HG02970 (cell line): ENCODE measurements at regions not wholly inside any gene's neighbourhood (a gene's known extent, or its start where the extent isn't known, plus 50 kb on each side); places are given as distances from the start of the nearest gene placed in this dataset.

Experiments
- ATAC-seq: cut with Tn5 transposase; IDR thresholded peaks from one replicate; pipeline ENCODE4 v1.9.1; 2021; ENCODE audit warnings: mild to moderate bottlenecking, moderate library complexity, moderate number of reproducible peaks; ENCODE audit not compliant: unreplicated experiment, low FRiP score

DNA sequence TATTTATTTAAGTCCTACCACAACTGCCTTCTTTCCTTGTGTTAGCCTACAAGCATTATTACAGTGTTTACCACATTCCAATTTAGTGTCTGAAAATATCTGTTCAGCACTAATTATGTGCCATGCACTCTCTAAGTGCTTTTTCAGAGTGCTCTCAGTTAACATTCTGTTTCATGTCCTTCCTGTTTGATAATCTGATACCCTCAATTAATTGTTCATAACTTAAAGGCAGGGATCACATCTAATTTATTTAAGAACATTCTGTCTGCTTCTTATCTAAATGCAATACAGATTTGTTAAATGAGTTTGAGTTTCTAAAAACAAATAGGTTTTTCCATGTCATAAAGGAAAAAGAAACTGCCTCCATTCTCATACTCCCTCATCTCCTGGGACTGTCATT, 649.6 kb upstream of the ATXN8OS start:
- no peak for ATAC-seq

DNA sequence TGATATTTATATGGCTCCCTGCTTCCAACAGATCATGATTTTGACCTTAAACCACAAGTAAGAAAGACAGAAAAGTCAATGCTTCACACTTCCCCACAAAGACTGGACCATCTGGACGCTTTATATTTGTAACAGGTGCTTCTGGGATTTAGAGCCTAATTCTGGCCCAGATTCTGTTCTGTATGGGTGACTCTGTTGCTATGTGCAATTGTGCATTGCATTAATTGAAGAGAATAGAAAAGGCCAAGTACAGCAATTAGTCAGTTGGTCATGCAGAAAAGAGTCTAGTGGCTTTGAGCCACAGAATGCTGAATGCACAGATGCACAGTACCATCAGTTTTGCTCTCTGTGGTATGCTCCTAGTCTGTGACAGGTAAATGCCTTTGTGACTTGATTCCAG, 657.4 kb upstream of the ATXN8OS start:
- no peak for ATAC-seq

DNA sequence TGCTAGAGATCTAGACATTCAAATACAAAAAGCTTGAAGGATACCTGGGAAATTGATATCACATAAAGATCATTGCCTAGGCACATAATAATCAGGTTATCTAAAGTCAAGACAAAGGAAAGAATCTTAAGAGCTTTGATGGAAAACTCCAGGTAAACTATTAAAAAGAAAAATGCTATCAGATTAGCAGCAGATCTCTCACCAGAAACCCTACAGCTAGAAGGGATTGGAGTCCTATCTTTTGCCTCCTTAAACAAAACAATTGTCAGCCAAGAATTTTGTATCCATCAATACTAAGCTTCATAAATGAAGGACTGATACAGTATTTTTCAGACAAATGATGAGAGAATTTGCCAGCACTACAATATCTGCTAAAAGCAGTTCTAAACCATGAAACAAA, 682.4 kb upstream of the ATXN8OS start:
- no peak for ATAC-seq

DNA sequence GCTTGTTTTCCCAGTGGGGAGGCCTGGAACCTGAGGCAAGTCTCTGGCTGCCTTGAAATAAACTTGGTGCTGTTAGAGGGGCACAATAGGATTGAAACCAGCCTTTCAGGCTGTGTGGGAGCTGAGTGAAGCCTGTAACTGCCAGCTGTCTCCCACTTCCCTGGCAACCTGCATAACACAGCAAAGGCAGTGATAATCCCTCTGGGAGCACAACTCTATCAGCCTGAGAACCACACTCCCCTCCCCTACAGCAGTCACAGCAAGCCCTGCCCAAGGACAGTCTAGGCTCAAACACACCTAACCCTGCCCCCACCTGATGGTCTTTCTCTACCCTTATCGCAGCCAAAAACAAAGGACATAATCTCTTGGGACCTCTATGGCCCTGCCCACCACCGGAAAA, 683.8 kb upstream of the ATXN8OS start:
- no peak for ATAC-seq

DNA sequence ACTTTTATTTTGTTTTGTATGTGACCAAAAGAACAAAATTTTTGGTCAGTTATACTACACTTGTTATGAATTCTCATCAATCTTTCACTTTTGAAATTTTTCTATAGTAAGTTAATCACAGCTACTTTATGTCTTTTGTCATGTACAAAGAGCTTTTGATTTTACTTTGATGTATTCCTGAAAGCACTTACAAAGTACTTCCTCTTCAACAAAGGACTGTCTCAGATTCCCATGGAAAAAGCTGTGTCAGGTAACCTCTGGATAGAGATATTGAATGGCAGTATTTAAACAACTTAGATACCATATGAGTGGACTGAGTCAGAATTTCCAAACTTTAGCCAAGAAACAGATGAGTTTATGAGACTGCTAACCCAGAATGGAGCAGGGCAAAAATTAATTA, 689.3 kb upstream of the ATXN8OS start:
- ATAC-seq = no peak

DNA sequence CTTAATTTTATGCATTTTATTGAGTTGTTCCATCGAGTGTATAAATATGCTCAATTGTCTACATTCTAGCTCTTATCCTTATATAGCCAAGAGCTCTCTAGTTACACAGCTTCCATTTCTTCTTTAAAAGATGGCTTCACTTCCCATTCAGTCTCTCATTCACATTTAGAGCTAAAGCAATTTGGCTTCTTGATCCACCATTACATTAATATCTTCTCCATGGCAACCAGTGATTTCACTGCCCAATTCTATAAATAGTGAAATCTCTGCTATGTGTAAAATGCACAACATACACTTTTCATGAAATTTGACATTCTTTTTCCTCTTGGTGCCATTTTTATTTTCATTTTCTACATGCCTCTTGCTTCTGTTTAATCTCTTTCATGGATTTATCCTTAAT, 696.9 kb upstream of the ATXN8OS start:
- no peak for ATAC-seq

DNA sequence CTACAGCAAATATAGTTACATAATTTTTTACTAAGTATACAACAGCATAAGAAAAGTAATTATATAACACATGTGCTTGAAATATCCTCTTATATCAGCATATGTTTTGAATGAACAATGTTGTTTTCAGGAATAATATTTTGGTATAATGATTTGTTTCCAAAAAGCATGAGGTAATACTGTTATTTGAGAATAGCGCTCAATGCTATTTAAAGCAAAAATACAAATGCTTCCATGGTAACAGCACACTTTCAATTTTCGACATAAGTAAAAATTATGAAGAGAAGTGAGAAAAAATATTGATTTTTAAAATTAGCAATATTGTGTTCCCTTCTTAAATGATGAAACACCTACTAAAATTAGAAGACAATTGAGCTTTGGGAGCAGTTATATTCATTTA, 715.9 kb upstream of the ATXN8OS start:
- no peak for ATAC-seq

DNA sequence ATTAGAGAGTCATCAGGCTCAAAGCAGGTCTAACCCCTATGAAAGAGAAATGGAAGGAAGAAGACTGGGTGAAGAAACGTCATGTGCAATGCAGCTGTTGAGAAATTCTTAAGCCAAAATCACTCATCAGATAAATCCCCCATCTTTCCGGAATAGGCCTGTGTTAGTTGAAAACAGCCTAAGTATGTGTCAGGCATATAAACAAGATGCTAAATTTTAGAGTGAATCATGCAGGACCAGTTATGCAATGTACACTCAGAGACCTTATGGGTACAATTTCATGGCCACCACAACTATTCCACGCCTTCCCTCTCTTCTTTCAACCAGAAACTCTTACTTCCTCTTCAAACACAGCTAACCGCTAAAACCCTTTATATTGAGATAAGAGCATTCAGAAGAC, 717.7 kb upstream of the ATXN8OS start:
- ATAC-seq = no peak

DNA sequence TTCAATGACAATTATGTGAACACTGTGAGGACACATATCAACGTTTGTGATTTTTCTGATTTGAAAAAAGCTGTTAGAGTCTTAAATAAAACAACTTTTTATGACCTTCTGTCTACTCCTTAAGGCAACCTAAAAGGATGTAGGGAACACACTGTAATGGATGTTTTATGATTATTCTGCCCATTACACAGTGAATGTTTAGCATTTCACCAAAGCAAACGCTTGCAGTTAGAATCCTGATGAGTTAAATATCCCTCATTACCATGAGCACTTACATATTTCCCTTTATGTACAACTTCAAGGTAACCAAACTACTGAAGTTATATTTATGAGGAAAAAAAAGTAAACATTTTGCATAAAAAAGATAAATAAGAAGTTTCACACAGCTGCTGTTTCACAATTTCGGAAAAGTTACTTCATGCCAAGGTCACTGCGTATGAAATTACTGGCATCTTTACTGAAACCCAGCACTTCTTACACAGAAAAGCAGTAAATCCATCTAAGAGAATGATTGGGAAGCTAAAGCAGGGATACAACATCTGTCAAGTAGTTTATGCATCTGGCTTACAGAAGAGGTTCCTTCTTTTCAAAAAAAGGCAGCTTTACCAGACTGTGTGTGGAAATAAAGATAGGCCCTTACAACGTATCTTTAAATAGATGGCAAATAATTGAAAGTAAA, 733.7 kb upstream of the ATXN8OS start:
- no peak for ATAC-seq

DNA sequence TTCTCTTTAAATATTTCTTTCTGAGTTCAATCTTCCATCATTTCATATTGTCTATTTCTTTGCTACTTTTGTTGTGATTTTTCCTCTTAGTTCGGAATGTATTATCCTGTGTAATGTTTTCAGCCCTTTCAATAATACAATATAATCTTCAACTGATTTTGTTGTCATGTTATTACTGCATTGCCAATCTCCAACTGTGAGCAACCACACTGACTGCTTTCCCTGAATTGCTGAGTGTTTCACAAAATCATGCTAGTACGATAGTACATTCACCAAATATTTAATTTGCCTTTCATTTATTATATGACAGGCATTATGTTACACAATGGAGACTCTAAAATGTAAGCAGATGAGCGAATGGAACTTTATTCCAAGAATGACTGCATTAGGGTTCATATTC, 744.3 kb upstream of the ATXN8OS start:
- no peak for ATAC-seq

DNA sequence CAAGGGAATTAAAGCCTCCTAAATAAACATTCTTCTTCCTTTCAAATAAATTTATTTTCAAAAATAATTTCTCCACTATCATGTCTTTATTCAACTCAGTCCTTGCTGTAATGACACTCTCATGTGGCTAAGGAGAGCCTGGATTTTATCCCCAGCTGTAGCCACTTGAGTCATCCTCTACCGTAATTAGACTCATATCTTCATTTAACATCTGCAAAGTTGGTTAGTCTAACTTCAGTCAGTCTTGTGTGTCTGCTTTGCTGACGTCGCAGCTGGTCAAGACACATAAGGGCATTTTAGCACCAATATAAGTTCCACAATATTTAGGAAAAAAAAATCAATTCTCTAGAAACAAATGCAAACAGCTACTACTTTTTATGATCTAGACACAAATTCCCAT, 776.4 kb upstream of the ATXN8OS start:
- ATAC-seq = no peak

DNA sequence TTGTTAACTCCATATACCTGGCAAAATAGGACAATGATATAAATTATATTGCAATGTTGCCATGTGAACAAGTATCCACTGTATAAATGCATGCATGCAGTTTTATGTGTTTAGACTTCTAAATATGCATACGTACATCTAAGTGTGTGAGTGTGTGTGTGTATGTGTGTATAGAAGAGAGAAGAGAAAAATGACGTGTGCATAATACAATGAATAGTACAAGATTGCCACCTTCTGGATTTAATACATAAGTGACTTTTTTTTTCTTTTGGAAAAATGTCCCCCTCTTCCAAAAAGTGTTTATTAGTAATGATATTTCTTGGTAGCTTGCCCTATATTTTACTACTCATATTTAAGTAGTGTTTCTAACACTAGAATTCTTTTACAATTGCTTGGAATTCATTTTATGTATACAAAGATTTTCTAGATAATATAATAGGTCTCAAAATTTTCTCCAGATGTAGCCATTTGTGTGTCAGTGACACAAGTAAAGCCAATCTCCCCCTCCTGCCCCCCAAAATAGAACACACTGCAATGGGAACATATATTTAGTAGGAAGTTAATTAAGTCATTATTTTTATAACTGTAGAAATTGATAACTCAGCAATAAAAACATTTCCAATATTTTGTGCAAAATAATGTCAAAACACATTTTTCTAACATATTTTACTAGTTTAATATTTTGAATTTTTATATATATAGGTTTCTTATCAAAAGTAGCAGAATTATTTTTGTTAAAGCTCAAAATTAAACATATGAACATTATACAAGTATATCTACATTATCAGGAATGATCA, 783.3 kb upstream of the ATXN8OS start:
- ATAC-seq = no peak

DNA sequence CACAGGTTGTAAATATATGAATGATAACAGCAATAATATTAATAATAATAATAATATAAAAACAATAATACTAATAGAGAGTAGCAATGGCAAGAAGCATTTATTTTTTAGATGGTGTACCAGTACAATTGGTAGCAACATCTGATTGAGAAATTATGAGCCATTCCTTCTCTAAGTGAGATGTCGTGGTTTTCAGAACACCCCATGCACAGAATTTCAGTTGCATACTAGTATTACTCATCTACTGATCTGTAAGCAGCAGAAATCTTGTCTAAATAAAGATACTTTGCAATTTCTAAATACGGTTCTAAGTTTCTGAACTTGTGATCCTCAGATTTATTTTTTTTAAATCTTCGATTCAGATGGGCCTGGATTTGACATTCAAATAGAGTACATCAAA, 788.0 kb upstream of the ATXN8OS start:
- ATAC-seq = no peak

DNA sequence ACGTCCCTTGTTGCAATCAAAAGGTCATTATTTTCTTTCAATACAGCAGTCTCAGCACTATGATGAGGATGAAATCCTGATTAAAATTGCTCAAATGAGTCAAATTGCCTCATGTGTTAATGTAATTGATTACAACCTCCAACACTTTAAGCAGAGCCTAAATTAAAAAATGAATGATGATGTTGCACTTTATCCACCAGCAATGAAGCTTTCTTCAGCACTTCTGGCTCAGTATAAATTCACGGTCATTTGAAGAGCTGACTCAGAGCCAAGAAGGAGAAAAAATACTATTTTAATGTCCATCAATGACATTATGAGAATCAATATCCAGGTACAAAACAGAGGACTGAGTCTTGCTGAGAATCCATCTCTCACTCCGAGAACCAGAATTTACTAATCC, 792.6 kb upstream of the ATXN8OS start:
- no peak for ATAC-seq

DNA sequence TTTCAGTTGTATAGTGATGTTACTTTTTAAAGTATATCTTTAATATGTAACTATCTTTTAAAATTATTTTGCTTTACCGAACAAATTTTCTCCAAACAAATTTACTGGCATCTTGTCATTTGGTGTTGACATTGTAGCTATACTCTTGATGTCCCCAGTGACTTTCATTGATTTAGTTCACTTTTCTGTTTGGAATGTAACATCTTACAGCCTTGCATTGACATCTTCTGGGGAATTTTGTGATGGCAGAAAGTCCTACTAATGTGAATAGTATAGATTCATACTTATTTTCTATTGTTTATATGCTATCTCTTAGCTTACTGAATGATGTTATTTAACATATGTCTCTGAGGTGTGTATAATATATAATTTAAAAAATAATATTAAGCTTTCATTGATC, 800.9 kb upstream of the ATXN8OS start:
- no peak for ATAC-seq

DNA sequence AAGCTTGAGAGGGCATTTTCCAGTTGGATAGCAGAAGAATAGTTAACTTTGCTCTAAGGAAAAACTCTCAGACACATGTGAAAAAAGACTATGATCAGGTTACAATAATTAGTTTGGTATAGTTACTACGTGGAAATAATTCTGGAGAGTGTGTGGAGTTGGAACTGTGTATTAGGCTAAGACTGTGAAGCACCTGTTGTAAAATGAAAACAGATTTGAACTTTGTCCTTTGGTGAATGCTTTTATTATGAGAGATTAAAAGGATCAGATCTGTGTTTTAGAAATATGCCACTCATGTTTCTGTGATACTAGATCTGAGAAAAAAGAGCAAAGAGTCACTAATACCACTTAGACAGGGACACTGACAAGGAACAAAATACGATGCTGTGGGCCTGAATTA, 807.5 kb upstream of the ATXN8OS start:
- no peak for ATAC-seq

DNA sequence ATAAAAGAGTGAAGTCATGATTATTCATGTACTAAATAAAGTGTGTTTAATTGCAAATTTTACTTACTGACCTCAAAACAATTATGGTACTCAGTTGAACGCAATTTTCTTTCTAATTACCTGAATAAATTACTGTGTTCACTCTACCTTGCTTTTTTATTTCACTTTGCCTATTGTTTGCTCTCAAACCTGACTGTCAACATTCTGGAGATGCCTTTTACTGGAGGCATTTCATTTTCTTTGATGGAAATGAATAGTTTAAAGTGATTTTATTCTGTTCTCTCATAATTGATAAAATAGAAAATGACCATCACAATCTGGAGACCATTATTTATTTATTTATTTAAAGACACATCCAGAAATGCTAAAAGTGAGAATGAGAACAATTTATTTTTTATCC, 811.5 kb upstream of the ATXN8OS start:
- ATAC-seq = no peak

DNA sequence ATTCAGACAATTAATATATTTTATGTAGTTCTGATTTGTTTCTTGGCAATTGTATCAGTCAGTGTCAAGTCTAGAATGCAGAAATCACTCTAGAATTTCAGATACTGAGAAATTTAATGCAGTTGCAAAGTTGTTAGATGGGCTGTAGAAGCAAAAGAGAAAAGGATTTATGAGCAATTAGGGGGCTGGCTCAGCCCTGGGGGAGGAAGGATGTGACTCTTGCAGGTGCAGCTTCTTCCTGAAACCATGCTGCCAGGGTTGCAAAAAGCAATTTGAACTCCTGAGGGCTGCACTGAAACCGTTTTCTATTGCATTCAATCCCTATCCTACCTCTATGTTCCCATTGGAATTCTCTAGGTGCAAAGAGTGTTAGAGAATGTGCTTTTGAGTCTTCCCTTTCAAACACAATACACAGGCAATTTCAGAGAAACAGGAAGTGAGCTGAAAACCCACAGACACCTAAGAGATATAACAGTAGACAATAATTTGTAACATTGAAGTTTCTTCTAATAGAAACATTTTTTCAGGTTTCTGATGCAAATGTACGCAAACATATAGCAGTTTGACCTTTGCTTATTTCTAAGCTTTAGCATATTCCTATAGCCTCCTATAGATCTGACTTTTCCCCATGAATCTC, 814.7 kb upstream of the ATXN8OS start:
- ATAC-seq = no peak

DNA sequence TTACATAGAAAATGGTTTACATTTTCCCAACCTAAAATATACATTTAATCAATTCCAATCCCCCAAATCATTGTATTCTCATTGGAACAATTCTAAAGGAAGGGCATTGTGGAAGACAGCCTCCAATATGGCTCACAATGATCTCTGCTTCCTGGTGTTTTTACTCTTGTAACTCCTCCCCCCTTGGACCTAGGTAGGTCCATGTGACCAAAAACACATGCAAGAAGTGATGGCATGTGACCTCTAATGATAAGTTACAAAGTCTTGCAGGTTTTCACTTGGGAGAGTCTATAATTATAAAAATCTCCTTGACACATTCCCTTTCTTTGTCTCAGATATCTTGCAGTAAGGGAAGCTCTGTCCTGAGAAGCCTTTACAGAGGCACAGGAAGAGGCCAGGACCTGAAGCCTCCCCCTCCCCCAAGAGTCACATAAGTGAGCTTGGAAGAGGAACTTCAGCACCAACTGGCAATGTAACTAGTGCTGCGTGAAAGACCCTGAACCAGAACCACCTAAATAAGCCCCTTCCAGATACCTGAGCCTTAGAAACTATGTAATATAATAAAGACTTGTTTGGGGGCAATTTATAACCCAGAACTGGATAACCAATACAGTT, 816.2 kb upstream of the ATXN8OS start:
- ATAC-seq = no peak

DNA sequence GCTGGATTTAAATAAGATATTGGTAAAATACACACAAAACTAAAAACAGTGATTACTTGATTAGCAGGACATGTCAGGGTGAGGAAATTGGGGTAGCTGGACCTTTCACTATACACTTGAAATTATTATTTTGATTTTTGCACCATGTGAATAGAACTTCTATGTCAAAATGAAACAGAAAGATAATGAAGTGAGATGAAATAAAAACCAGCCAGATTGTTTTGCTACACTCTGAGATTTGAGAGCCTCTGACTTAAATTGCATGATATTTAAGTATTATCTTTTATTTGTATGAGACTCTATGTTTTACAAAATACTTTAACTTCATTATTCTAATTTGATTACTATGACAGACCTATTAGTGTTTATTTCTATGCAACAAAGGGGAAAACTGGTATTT, 819.6 kb upstream of the ATXN8OS start:
- no peak for ATAC-seq

DNA sequence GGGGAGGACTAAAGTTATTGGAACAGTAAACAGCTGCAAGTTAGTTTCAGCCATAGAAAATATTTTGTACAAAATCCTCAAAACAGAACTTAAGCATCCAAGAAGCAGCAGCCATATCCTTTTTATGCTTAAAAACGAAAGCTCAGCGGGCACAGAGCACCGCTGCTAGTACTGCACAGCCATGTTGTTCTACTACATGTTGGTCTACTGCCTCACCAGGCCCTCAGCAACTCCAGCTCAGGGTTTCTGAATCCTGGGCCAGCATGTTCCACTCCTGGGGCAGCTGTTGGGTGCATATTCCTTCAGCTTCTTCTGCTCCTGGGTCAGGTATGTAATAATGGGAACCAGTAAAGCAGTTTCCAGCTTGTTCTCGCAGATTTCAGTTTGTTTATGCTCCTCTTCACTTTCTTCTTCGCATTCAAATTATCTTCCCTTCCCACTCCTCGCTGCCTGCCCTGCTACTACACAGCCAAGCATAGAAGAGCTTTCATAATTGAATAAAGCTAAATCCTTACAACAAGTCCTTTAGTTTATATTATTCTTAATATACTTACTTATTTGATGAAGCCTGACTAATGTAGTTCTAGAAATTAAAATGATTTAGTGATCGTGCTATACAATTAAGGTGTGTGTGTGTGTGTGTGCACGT, 820.5 kb upstream of the ATXN8OS start:
- no peak for ATAC-seq
